ENCODE measurements at regions not wholly inside any gene's neighbourhood (a gene's known extent, or its start where the extent isn't known, plus 50 kb on each side); places are given as distances from the start of the nearest gene placed in this dataset.

- DNase-seq (ENCODE audit: low read depth in 3 of 3): no peak
These were observed 980.5 kb downstream of the PCDH18 start for GRCh38 chr4:136551753-136552152.

DNA sequence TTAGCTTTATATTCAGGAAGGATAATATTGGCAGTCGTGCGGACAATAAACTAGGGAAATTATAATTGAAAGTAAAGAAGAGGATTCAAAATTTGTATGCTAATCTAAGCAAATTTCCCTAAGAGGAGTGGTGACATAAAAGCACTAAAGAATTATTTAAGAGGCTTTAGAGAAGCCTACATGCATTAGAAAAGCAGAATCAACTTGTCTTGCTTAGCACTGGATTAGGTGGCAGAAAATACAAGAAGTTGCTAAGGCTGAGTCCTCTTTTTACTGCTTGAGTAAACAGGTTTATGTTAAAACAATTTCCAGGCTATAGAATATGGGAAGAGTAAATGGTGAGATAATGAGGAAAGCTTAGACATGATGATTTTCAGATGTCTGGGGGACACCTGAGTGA lies 991.5 kb downstream of the PCDH18 start:
- no peak for DNase-seq (ENCODE audit: low read depth in 3 of 3)

DNA sequence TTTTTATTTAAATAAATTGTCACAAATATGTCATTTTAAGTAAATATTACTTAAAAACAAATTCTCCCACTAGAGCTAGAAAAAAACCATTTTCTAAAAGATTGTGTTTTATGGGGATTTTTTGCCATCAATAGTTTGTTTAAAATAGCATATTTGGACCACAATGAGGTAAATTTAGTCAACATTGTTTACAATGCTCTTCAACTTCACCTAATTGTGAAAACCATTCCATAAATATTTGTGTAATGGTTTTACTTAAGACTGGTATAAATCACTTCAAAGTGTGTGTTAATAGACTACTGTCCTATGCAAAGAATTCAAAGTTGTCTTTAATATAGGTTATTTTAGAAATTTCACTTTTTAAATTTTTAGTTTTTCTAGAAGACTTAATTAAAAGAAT lies 1004.2 kb downstream of the PCDH18 start:
- no peak for DNase-seq (ENCODE audit: low read depth in 3 of 3)

DNA sequence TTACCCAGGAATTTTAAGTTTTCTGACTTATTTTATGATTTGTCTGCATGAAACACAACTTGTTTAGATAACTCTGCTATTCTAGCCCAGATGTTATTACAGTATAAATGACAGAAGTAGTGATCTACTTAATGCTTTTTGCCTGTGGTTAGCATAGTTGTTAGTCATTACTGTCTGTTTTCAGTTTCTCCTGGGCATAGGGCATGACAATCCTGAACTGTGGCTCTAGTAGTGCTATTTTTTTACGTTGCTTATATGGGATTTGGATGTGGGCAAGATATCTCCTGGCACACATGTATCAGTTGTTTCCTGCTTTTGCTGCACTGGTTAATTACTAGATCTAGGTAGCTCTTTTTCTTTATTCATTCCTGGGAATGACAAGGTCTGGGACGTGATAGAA lies 1005.8 kb downstream of the PCDH18 start:
- DNase-seq (ENCODE audit: low read depth in 3 of 3): no peak

DNA sequence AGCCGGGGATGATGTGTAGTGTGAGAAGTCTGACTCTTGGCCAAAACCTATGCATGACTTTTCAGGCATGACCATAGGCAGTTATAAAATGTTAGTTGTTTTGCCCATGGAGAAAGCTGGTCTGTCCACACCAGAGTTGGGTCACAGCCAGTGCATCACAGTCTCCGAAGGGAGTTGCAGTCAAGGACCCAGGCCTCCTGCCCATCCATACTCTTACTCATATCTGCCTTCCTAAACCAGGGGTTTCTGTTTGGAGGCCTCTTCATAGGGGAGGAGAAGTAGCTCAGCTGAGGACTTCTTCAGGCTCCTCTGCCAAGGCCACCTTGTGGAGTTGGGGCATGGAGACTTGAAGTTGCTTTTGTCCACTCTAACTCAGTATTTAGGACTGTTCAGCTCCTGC lies 1008.3 kb downstream of the PCDH18 start:
- no peak for DNase-seq (ENCODE audit: low read depth in 3 of 3)

GRCh38 chr4:136516371-136516770 lies 1015.9 kb downstream of the PCDH18 start:
- no peak for DNase-seq (ENCODE audit: low read depth in 3 of 3)

GRCh38 chr4:136505020-136505419 lies 1027.3 kb downstream of the PCDH18 start:
- no peak for DNase-seq (ENCODE audit: low read depth in 3 of 3)

- no peak for DNase-seq (ENCODE audit: low read depth in 3 of 3)
These were observed 1036.4 kb downstream of the PCDH18 start for GRCh38 chr4:136495851-136496250.

DNA sequence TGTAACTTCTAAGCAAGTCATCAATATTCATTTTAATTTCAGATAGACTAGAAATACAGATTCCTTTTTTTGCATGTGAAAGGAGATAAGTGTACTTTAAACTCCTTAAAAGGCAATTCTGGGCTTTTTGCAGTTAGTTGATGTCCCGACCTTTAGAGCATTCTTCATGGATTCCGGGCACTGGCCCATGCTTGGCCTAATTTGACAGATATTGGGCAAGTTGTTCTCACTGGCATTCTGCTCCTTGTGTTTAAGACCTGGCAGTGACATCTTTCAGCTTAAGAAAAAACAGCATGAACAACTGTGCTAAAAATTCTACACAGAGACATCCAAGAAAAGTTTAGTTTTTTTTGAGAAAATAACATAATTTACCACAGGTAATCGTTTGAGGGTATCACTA lies 1037.2 kb downstream of the PCDH18 start:
- no peak for DNase-seq (ENCODE audit: low read depth in 3 of 3)

DNA sequence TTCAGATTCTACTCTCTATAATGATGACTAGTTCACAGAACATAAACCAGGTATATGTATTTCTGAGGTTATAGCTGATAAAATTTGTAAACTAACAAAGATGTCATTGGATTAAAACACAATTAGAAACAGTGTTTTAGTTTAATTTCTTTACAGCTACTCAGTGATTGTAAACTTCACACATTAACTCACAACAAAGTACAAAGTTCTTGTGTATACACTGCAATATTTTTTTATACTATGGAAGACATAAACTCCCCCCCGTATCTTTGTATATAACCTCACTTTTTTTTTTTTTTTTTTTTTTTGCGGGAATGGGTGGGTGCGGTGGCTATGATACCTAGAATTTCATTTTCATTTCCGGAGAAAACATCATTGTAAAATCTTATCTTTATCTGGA lies 1043.2 kb downstream of the PCDH18 start:
- DNase-seq (ENCODE audit: low read depth in 3 of 3): no peak

- no peak for DNase-seq (ENCODE audit: low read depth in 3 of 3)
These were observed 1047.3 kb downstream of the PCDH18 start for GRCh38 chr4:136484996-136485395.

DNA sequence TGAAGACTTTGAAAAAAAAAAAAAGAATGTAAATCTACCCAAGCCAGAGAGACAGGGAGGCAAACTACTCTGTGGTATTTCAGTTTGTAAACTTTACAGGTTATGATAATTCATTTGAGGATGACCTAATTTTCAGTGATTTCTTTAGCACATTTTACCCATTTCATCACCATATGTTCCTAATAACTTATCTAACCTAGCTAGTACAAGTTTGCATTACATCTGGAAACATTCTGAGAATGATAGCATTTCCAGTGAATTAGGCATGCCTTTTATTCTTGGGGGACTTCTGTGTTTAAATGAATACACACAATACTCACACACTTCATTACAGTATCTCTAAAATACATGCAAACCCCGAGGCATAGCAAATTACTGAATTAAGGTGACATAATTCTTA lies 1055.5 kb downstream of the PCDH18 start:
- no peak for DNase-seq (ENCODE audit: low read depth in 3 of 3)

- DNase-seq (ENCODE audit: low read depth in 3 of 3): no peak
These were observed 1061.2 kb downstream of the PCDH18 start for GRCh38 chr4:136471051-136471450.

- DNase-seq (ENCODE audit: low read depth in 3 of 3): no peak
These were observed 1066.6 kb downstream of the PCDH18 start for GRCh38 chr4:136465691-136466090.

- DNase-seq (ENCODE audit: low read depth in 3 of 3): no peak
These were observed 1068.4 kb downstream of the PCDH18 start for GRCh38 chr4:136463941-136464340.

DNA sequence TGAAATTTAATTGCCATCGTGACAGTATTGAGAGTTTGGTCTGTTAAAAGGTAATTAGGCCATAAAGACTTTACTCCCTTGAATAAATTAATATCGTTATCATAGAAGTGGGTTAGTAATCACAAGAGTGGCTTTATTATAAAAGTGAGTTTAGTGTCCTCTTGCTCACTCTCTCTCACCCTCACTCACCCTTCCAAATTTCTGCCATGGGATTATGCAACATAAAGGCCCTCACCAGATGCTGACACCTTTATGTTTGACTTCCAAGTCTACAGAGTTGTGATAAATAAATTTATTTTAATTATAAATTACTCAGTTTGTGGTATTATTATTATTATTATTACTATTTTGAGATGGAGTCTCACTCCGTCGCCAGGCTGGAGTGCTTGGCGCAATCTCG lies 1070.8 kb downstream of the PCDH18 start:
- no peak for DNase-seq (ENCODE audit: low read depth in 3 of 3)

GRCh38 chr4:136458326-136458725 lies 1074.0 kb downstream of the PCDH18 start:
- no peak for DNase-seq (ENCODE audit: low read depth in 3 of 3)

DNA sequence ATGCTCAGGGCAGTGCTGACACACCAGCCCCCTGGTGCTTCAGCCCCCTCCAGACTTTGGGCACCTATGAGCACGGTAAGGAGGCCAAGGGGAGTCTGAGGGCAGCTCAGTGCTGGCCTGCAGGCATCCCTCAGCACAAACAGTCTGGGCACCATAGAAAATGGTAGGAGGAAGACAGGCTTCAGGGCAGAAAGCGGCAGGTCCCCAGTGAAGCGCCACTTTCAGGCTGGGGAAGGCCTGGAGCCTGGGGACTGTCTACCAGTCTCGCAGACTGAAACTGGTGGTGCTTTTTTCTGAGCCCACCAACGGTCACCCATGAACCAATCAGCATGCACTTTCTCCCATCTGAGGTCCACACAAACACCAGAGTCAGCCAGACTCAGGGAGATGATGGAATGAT lies 1074.7 kb downstream of the PCDH18 start:
- DNase-seq (ENCODE audit: low read depth in 3 of 3): no peak

DNA sequence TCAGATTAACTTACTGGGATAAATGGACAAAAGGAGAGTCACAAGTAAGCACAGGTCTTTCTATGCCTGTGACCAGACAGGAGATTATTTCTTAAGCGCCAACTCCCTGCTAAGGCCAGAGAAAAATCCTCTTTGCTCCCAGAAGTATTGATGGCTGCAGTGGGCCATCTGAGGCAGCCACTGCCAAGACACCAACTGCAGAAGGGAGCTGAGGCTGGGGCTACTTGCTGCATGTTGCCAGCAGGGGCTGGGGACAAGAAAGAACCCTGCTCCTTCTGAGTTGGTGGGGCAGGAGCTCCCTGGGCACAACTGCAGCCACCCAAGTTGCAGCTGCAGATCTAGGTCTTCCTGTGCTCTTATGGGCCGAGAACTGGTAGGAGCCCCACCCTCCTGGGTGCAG lies 1075.3 kb downstream of the PCDH18 start:
- no peak for DNase-seq (ENCODE audit: low read depth in 3 of 3)

DNA sequence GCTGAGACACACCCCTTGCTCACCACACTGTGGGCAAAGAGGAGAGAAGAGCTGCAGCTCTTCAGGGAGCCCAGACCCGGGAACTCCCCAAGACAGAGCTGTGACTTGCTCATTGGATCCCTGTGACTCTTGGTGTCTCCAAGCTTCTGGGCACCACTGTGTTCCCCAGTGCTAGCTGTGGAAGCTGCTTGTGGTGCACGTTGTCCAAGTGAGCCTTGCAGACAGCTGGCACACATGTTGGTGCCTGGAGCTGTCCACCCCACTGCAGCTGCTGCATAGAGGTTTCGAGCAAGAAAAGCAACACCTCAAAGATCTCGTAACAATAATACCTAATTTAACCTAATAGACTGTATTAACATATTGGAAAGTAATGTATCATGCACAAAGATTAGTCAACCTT lies 1089.3 kb downstream of the PCDH18 start:
- DNase-seq (ENCODE audit: low read depth in 3 of 3): no peak

- DNase-seq (ENCODE audit: low read depth in 3 of 3): no peak
These were observed 1089.8 kb downstream of the PCDH18 start for GRCh38 chr4:136442447-136442846.

DNA sequence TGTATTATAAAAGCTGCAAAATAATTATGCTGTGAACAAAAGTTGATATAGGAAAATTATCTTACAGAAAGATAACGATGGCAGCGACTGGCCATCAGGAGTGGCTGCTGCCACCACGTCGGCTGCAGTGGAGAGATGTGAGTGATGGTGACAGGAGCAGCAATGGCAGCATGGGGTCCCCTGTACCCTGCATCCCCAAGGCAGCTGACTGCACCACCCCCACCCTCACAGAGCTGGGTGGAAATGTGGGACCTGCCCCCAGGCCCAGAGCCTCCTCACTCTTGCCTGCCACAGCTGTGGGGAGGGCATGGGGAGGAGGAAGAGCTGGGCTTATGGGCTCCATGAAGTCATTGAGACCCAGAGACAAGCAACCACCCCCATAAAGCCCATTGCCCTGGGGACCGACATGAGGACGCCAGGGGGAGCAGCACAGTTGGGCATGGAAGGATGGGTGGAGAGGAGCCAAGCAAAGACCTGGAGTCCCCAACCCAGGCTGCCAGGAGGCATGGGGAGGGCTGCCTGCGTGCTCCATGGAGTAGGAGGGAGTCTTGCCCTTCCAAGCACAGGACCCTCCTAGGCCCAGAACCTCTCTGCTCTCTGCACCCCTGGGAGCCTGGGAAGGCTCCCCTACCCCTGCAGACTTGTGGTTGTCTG lies 1090.5 kb downstream of the PCDH18 start:
- DNase-seq (ENCODE audit: low read depth in 3 of 3): no peak

DNA sequence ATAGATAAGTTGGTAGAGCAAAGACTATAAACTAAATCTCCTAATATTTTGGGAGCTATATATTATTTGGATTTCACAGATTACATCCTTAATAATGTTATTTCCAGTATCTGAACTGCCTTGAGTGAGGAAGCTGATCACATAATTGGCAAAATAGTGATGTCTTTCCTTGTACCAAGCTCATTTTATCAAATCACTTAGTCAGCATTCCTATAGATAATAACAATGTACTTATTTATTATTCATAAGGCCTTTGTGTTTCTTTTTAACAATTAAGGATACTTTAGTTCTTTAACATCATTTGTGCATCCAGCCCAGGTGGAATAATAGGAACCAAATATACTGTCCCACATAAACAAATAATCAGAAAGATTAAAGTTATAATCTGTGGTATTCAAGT lies 1093.6 kb downstream of the PCDH18 start:
- DNase-seq (ENCODE audit: low read depth in 3 of 3): no peak

- no peak for DNase-seq (ENCODE audit: low read depth in 3 of 3)
These were observed 1108.2 kb downstream of the PCDH18 start for GRCh38 chr4:136424052-136424451.
